ENCODE measurements at regions not wholly inside any gene's neighbourhood (a gene's known extent, or its start where the extent isn't known, plus 50 kb on each side); places are given as distances from the start of the nearest gene placed in this dataset.

DNA sequence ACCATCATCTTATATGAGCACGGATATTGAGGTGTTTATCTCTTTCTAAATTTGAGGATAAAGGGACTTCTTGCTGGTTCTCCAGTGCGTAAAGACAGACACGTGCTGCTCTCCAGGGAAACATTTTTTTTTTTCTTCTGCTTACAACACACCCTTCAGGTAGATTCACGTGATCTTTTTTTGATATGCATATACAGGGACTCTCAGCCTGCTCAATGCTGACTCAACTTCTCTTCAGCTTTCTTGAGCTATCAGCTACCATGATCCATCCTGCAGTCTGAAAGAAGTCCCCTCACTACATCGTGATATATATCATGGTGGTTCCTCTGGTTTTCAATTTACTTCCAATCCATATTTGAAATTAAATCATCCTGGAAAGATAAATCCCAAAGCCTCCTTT lies 87.1 kb upstream of the SLITRK3 start:
- DNase-seq: no peak

DNA sequence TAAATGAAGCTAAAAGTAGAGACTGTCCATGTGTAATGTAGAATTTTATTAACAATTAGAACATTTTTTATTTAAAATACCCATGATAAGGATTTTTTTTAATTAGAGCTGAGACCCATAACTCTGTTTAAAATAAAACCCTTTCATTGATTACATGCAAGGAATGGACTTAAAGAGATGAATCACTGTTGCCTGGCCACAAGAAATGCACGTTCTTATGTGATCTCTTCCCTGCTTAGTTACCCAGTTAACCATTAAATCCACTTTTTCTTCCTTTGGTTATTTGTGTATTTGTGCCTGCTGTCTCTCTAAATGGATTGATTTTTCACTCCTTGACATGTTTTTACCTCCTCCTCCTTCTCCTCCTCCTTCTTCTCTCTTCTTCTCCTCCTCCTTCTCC lies 83.3 kb upstream of the SLITRK3 start:
- DNase-seq: no peak

GRCh38 chr3:165273411-165273810 lies 77.2 kb upstream of the SLITRK3 start:
- DNase-seq: no peak

DNA sequence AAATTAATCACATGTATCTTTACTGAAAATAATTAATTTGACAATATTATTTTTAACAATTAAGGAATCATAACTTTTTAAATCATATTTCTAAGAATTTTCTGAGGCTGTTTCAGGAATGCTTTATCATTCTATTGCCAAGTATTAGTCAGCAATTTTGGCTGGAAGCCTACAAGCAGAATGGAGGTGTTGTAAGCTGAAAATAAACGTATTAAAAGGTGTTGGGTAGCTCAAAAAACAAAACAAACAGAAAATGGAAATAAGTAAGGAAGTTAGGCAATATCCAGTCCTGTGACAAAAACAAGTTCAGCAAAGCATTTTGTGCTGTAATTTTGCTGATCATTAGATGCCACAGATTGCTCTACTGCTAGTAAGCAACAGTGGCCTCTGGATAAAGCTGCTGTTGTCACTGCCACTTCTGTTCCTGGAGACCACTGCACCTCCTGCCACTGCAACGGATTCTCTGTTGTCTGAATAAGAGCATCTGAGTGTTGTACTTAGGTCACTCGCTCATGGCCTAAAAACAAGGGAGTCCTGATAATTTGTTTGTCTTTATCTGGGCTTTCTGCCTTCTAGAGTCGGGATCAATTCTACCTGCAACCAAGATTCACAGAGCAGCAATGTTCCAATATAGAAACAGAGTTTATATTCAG lies 63.5 kb upstream of the SLITRK3 start:
- DNase-seq: no peak

- no peak for DNase-seq
Observed at GRCh38 chr3:165256554-165257065, 60.4 kb upstream of the SLITRK3 start.

DNA sequence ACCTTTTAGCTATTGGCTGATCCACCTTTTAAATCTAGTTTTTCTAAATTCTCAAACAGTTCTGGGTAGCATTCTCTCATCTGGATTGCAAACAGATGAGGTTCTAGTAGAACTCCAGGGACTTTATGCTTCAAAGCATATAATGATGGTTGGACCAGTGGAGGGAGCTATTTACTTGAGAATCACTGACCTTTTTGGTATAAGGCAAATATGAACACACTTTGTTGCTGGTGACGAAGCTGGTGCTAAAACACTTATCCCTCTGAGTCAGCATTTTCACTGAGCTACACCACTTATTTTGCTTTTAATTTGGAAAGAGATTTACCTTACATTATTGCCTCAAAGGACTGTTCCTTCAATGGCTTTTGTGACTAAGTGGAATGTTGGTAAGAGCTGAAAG lies 58.6 kb upstream of the SLITRK3 start:
- DNase-seq: peak; percentile 70
